GM18858 (cell line): ENCODE measurements at regions not wholly inside any gene's neighbourhood (a gene's known extent, or its start where the extent isn't known, plus 50 kb on each side); places are given as distances from the start of the nearest gene placed in this dataset.

Source experiments
- ATAC-seq: cut with Tn5 transposase; IDR thresholded peaks from one replicate; pipeline ENCODE4 v1.9.1; 2021; ENCODE audit not compliant: unreplicated experiment

DNA sequence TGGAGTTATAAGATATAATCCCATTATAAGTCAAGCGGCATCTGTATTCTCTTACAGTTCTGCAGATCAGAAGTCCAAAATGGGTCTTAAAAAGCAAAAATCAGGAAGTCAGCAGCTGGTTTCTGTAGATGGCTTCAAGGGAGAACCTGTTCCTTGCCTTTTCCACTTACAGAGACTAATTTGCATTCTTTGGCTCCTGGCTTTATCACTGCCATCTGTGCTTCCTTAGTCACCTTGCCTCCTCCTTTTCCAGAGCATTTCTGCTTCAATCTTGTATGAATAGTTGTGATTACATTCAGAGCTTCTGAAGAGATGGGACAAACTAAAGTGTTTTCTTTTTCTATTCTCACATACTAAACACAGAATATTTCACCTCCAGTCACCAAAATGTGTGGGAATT, 647.3 kb upstream of the GRAMD2B start:
- ATAC-seq = no peak

DNA sequence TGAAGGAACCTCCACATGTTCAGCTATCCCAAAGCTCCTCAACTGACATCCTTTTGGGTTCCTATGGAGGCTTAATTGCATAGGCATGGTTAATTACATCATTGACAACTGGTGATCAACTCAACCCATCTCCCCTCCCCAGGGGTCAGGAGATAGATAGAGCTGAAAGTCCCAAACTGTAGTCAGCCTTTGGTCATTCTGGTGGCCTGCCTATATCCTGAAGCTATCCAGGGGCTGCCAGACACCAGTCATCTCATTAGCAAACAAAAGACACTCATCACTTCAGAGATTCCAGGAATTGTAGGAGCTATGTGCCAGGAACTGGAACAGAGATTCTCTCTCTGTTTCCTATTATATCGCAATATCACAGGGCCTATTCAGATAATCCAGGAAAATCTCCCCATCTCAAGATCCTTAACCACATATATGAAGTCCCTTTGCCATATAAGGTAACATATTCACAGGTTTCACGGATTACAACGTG, 646.5 kb upstream of the GRAMD2B start:
- ATAC-seq = no peak

DNA sequence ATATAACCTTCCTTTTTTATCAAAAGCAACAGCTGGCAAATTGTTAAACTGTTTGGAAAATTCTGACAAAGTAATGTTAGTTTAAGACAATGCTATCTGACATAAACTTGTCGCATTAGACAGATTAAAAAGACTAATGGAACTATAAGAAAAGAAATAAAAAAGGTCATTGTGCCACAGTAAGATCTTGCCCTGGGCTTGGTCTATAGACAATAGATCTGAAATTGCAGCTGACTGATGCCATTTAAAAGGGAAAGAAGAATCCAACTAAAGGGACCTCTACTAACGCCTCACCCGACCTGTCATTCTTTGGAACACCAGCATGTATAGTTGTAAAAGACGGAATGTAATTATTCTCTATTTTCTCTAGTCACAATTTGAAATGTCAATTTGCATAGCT, 644.4 kb upstream of the GRAMD2B start:
- no peak for ATAC-seq

DNA sequence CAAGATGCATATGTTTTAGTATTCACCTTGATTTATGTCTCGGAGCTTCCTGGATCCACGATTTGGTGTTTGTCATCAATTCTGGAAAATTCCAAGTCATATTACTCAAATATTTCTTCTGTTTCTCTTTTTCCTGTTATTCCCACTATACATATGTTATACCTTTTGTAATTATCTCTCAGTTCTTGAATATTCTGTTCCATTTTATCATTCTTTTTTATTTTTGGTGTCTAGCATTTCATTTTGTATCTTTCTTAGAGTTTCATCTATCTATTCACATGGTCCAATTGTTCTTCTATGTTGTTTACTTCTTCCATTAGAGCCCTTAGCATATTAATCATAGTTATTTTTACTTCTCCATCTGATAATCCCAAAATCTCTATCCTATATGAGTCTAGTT, 637.8 kb upstream of the GRAMD2B start:
- ATAC-seq = no peak

DNA sequence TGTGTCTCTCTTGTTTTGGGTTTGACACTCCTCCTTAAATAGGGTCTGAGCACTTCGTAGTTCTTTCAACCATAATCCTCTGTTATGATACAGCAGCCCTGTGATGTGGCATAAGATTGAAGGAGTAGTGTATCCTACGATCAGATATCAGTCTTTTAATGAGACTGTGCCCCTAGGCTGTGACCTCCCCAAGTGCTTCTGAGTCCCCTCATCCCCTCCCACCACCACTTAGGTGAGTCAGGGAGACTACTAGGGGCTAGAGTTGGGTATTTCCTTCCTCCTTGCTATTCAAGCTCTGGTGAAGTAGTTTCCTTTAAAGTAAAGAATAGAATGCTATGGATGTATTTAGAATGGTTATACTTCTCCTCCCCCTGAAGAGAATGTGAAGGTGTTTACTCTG, 637.2 kb upstream of the GRAMD2B start:
- no peak for ATAC-seq

DNA sequence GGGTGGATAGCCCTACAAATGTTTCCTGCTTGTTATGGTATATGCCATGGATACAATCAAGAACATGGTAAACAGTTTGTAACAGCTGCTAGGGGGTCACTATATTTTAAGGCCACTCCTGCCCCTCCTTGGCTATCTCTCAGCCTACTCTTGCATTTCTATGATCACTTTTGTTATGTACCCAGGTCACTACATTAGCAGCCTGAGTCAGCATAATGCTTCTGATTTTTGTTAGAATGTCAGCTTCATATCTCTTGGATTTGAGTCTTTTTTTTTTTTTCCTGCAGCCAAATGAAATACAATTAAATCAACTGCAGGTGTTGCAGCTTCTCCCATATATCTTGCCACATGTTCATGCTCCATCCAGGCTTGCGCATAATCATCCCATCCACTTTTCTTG, 629.7 kb upstream of the GRAMD2B start:
- ATAC-seq = no peak

- ATAC-seq = no peak
Observed at GRCh38 chr5:125794922-125795321, 628.3 kb upstream of the GRAMD2B start.

- ATAC-seq = no peak
Observed at GRCh38 chr5:125798307-125798706, 624.9 kb upstream of the GRAMD2B start.

DNA sequence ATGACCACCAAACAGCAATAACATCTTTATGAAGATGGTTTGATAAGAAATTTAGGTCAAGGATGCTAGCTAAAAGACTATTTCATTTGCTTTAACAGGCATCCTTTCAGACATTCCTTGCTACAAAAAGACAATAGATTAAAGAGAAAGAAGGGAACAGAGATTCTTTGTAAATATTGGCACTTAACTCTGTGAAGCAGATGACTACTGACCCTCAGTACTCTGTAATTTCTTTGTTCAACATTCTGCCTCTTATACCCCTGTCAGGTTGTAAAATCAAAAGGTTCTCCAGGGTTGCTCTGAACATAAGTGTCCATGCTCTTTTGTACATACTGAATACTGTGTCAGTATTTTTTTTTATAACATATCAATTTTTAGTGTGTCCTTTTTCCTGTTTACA, 610.6 kb upstream of the GRAMD2B start:
- ATAC-seq = no peak

- no peak for ATAC-seq
Observed at GRCh38 chr5:125813221-125813974, 609.8 kb upstream of the GRAMD2B start.

GRCh38 chr5:125814119-125814518, 609.1 kb upstream of the GRAMD2B start:
- ATAC-seq = no peak

GRCh38 chr5:125823572-125823971, 599.6 kb upstream of the GRAMD2B start:
- ATAC-seq = no peak

DNA sequence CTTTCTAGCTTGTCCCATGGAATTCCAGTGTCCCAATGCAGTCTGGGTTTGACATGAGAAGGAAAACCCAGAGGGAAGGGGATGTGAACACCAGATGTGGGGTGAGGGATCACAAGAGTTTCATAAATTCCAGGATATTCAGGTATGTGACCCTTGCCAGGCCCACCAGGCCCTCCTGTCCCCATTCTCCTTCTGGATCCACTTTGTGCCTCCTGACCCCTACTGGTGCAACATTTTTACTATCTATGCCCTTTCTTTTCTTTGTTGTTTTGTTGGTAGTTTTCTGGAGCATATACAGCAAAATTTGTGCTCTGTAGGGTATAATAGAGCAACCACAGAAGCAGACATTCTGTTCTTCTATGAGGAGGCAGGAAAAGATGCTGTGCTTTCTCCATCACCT, 597.0 kb upstream of the GRAMD2B start:
- no peak for ATAC-seq

- peak; percentile 92 for ATAC-seq
Observed at GRCh38 chr5:125829349-125829748, 593.9 kb upstream of the GRAMD2B start.

GRCh38 chr5:125833398-125833797, 589.8 kb upstream of the GRAMD2B start:
- ATAC-seq = no peak

DNA sequence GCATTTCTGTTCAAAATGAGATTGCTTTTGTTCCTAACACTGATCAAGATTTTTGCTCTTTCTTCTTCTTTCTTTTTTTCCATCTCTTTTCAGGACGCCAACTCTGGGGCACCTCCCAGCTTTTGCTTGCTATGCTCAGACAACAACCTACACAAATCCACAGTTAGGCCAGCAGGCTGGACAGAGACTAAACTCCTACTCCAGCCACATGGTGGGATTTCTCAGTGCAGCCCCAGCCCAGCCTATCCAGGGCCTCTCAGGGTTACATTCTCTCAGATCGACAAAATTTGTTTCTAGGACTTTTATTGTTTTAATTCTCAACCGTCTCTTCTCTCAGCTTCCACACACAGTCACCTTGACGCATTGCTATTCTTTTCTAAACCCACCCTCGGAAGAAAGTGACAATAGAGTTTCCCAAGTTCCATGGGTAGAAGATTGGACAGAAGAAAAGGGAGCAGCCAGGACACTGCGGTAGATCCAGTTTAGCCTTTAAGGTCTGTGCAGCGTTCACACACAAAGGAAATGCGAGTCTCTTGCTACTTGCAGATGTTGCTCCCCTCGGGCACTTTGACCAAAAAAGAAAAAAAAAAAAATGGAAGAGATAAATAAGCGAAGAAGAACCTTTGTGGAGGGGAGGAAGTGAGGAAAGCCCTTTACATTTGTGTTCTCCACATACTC, 588.6 kb upstream of the GRAMD2B start:
- ATAC-seq = no peak

DNA sequence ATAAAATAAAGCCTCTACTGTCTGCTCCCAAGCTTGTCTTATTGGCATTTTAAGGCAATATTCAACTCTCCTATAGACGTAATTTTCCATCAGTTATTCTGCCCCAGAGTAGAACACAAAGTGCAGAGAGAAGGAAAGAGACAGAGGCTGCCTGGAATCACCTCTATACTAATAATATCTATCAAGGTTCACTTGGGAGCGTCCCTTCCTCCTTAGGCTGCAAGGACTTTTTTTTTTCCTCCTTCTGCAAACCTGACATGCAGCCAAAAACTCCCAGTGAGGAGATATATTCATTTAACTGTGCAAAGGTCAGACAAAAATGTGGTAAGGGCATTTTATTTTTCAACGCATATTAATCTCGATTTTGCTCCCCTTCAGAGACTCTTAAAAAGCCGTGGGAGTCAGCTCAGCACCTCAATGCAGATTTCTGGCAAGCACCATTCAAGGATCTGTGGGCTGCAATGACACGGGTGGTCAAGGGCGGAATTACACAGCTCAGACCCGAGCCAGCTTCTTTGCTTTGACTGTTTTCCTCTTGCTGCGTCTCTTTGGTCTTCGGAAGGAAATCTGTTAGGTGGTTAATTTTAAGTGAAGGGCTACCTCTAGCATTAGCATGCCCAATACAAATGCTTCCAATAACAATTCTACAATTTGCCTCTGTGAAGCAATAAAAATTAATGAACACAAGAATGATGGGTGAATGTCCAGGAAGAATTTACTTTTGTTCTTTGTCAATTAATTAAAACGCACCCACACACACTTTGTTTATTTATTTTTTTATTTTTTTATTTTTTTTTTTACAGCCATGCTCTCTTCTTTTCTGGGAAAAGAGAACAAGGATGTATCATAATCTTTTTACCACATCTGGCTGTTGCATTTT, 587.7 kb upstream of the GRAMD2B start:
- ATAC-seq = peak; percentile 80

GRCh38 chr5:125836256-125836655, 587.0 kb upstream of the GRAMD2B start:
- ATAC-seq = no peak

DNA sequence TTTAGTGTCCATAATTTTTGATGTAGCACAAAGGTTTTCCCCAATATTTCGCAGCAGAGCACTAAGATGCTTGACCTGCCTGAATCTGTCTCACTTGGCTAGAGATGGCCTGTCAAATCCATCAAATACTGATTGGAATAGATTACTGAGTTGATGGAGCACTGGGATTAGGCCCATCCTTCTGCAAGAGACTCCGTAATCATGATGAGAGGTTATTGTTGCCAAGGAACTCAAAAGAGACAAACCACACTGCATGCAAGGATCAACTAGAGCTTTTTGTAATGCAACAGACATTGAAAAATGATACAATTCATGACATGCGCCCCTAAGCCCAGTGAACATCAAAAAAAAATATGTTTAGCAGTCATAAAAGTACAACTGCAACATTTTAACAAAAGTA, 585.3 kb upstream of the GRAMD2B start:
- ATAC-seq = no peak

DNA sequence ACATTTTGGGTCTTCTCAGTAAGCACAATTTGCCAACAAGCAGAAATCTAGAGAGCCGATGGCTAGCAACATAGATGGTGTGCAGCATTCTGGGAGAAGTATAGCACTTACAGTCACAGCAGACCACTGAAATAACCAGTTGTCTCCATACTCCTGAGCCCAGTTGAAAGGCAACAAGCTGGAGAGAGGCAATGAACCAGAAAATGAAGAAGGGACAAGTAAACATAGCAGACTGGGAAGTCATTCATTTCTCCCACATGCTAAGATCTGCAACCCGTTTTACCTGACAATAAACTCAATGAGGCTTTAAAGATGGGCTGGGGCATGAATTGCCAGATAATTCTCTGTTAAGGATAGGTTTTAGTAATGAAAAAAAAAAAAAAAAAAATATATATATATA, 575.6 kb upstream of the GRAMD2B start:
- ATAC-seq = no peak

- ATAC-seq = no peak
Observed at GRCh38 chr5:125848751-125849150, 574.5 kb upstream of the GRAMD2B start.

DNA sequence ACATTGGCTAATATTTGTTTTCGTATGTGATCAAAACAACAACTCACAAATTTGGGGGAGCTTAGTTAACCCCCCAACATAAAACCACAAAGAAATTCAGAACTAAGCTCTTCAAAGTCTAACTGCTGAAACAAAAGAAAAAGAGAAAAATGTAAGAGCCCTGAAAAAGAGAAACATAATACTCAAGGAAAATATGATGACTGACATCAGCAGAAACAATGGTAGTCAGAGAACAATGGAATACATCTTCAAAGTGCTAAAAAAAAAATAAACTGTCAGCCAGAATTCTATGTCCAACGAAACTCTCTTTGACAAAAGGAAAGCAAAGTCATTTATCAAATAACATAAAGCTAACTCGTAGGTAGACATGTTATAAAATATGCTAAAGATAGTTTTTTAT, 566.3 kb upstream of the GRAMD2B start:
- ATAC-seq = no peak
